Activated T-helper 2 cell treated with anti-CD3 and anti-CD28 coated beads, Interferon-gamma antibody, Interleukin-2, Interleukin-4, amounts not matched to agents 10 μg/mL and 5 μg/mL and 100 μg/mL, durations not matched to agents 14 hours and 24 hours and 36 hours (primary cell): ENCODE measurements at regions not wholly inside any gene's neighbourhood (a gene's known extent, or its start where the extent isn't known, plus 50 kb on each side); places are given as distances from the start of the nearest gene placed in this dataset.
"Not testable (repeated sequence)": the region's sequence is repeated elsewhere in the genome, so short reads cannot be mapped to it uniquely, and the experiment has no call there.

Experiments
- DNase-seq: peaks from one replicate; pipeline ENCODE4 v3.0.0; 2021; ENCODE audit warnings: low spot score
- H3K27ac Mint-ChIP-seq: one replicate; pipeline ENCODE4 v1.8.0; 2021; ENCODE audit warnings: mixed read lengths
- H3K27me3 Mint-ChIP-seq: one replicate; pipeline ENCODE4 v1.8.0; 2021; ENCODE audit warnings: low read depth, mixed read lengths
- H3K36me3 Mint-ChIP-seq: one replicate; pipeline ENCODE4 v1.8.0; 2021; ENCODE audit warnings: low read depth, mixed read lengths
- H3K4me1 Mint-ChIP-seq: one replicate; pipeline ENCODE4 v1.8.0; 2021; ENCODE audit warnings: low read depth, mixed read lengths
- H3K4me3 Mint-ChIP-seq: one replicate; pipeline ENCODE4 v1.8.0; 2021; ENCODE audit warnings: low read depth, mild to moderate bottlenecking, moderate library complexity, mixed read lengths
- H3K9me3 Mint-ChIP-seq: one replicate; pipeline ENCODE4 v1.8.0; 2021; ENCODE audit warnings: mixed read lengths
- intact Hi-C: fragments of 100-400 bp; cut with micrococcal nuclease; formaldehyde crosslinking; loops from one replicate; pipeline ENCODE4 v1.15.1; 2023

DNA sequence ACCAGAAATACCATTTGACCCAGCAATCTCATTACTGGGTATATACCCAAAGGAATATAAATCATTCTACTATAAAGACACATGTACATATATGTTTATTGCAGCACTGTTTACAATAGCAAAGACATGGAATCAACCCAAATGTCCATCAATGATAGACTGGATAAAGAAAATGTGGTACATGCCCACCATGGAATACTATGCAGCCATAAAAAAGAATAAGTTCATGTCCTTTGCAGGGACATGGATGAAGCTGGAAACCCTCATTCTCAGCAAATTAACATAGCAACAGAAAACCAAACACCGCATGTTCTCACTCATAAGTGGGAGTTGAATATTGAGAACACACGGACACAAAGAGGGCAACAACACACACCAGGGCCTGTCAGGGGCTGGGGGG is 193.6 kb upstream of the SLC7A11 start:
- intact Hi-C loops, H3K4me3 Mint-ChIP-seq, H3K9me3 Mint-ChIP-seq, DNase-seq, H3K27ac Mint-ChIP-seq, H3K36me3 Mint-ChIP-seq, H3K4me1 Mint-ChIP-seq, H3K27me3 Mint-ChIP-seq: not testable (repeated sequence)

DNA sequence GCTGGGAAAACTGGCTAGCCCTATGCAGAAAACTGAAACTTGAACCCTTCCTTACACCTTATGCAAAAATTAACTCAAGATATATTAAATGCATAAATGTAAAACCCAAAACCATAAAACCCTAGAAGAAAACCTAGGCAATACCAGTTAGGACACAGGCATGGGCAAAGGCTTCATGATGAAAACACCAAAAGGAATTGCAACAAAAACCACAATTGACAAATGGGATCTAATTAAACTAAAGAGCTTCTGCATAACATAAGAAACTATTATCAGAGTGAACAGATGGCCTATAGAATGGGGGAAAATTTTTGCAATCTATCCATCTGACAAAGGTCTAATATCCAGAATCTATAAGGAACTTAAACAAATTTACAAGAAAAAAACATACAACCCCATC is 192.9 kb upstream of the SLC7A11 start:
- H3K36me3 Mint-ChIP-seq, H3K9me3 Mint-ChIP-seq, H3K4me1 Mint-ChIP-seq, H3K27me3 Mint-ChIP-seq, H3K4me3 Mint-ChIP-seq, DNase-seq, intact Hi-C loops, H3K27ac Mint-ChIP-seq: not testable (repeated sequence)

GRCh38 chr4:138428611-138429010 is 186.5 kb upstream of the SLC7A11 start:
- intact Hi-C loops = no loop called here
- Mint-ChIP-seq H3K4me1 (no peaks in the 10 kb centered on the region), H3K27ac (no peak overlapping the region), H3K36me3 (no peaks in the 10 kb centered on the region), H3K4me3 (no peak overlapping the region), H3K27me3 (no peaks in the 10 kb centered on the region), H3K9me3 (peaks cover 4% of the 10 kb centered on the region)
- no peak for DNase-seq

DNA sequence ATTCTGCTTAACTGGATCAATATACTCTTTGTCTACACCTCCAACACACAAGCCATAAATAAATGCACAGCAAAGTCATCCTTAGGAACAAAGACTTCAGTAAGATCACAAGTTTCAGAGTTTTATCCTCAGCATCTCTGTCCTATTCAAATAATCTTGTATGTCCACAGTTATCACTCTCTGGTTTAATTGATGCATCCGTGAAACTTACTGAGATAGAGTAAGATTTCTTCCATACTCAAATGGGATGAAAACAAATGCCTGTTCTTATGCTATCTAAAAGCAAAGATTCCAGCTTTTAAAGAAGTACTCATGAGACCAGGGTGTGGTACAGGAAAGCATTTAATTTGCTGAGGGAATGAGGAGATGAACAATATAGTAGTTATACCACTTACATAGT is 184.6 kb upstream of the SLC7A11 start:
- DNase-seq = no peak
- Mint-ChIP-seq H3K4me3 (no peak overlapping the region), H3K9me3 (no peaks in the 10 kb centered on the region), H3K4me1 (no peaks in the 10 kb centered on the region), H3K36me3 (no peaks in the 10 kb centered on the region), H3K27me3 (no peaks in the 10 kb centered on the region), H3K27ac (no peak overlapping the region)
- intact Hi-C loops = no loop called here

- Mint-ChIP-seq H3K36me3 (no peaks in the 10 kb centered on the region), H3K4me1 (no peaks in the 10 kb centered on the region), H3K4me3 (no peak overlapping the region), H3K27me3 (no peaks in the 10 kb centered on the region), H3K9me3 (no peaks in the 10 kb centered on the region), H3K27ac (no peak overlapping the region)
- intact Hi-C loops = no loop called here
- DNase-seq = no peak
Measured at GRCh38 chr4:138420471-138420870, 178.3 kb upstream of the SLC7A11 start.

- Mint-ChIP-seq H3K4me1 (no peaks in the 10 kb centered on the region), H3K4me3 (no peak overlapping the region), H3K9me3 (no peaks in the 10 kb centered on the region), H3K36me3 (no peaks in the 10 kb centered on the region), H3K27me3 (no peaks in the 10 kb centered on the region), H3K27ac (no peak overlapping the region)
- DNase-seq = no peak
- intact Hi-C loops = no loop called here
Measured at GRCh38 chr4:138414202-138414601, 172.1 kb upstream of the SLC7A11 start.

- Mint-ChIP-seq H3K4me1 (no peaks in the 10 kb centered on the region), H3K27me3 (no peaks in the 10 kb centered on the region), H3K27ac (no peak overlapping the region), H3K4me3 (no peak overlapping the region), H3K36me3 (no peaks in the 10 kb centered on the region), H3K9me3 (no peaks in the 10 kb centered on the region)
- DNase-seq = no peak
- intact Hi-C loops = no loop called here
Measured at GRCh38 chr4:138413273-138413672, 171.1 kb upstream of the SLC7A11 start.

GRCh38 chr4:138412847-138413246 is 170.7 kb upstream of the SLC7A11 start:
- Mint-ChIP-seq H3K9me3 (no peaks in the 10 kb centered on the region), H3K27ac (no peak overlapping the region), H3K4me3 (no peak overlapping the region)

DNA sequence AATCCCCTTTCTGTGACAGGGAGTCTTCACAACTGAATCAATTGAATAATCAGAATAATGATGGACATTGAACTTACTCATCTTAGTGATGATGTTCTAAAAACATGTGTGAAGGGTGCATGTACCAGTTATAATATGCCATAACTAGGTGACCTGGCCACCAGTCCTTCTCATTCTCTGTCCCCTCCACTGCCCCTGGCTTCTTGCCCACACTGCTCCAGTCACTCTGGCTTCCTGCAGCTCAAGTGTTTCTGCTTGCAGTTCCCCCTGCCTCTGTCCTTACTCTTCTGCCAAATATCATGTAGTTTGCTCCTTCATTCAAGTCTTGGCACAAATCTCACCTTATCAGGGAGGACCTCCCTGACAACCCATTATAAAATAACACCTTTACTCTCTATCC is 168.1 kb upstream of the SLC7A11 start:
- H3K4me1 Mint-ChIP-seq = no peaks in the 10 kb centered on the region
- no peak overlapping the region for H3K27ac Mint-ChIP-seq
- no peak overlapping the region for H3K4me3 Mint-ChIP-seq
- H3K36me3 Mint-ChIP-seq = no peaks in the 10 kb centered on the region
- no peaks in the 10 kb centered on the region for H3K9me3 Mint-ChIP-seq
- no peak for DNase-seq
- no peaks in the 10 kb centered on the region for H3K27me3 Mint-ChIP-seq
- intact Hi-C loops = no loop called here

More at GRCh38 chr4:138412847-138413246, 170.7 kb upstream of the SLC7A11 start:
- Mint-ChIP-seq H3K36me3 (no peaks in the 10 kb centered on the region), H3K27me3 (no peaks in the 10 kb centered on the region), H3K4me1 (no peaks in the 10 kb centered on the region)
- intact Hi-C loops = no loop called here
- no peak for DNase-seq

GRCh38 chr4:138409670-138410069 is 167.5 kb upstream of the SLC7A11 start:
- no peaks in the 10 kb centered on the region for H3K9me3 Mint-ChIP-seq

GRCh38 chr4:138408758-138409157 is 166.6 kb upstream of the SLC7A11 start:
- H3K4me1 Mint-ChIP-seq = no peaks in the 10 kb centered on the region
- no peaks in the 10 kb centered on the region for H3K36me3 Mint-ChIP-seq
- no peaks in the 10 kb centered on the region for H3K27me3 Mint-ChIP-seq
- no peaks in the 10 kb centered on the region for H3K9me3 Mint-ChIP-seq
- no peak overlapping the region for H3K4me3 Mint-ChIP-seq
- intact Hi-C loops = no loop called here
- H3K27ac Mint-ChIP-seq = no peak overlapping the region
- no peak for DNase-seq

More at GRCh38 chr4:138409670-138410069, 167.5 kb upstream of the SLC7A11 start:
- DNase-seq = no peak
- intact Hi-C loops = no loop called here
- no peaks in the 10 kb centered on the region for H3K27me3 Mint-ChIP-seq
- H3K27ac Mint-ChIP-seq = no peak overlapping the region
- no peak overlapping the region for H3K4me3 Mint-ChIP-seq
- no peaks in the 10 kb centered on the region for H3K36me3 Mint-ChIP-seq
- no peaks in the 10 kb centered on the region for H3K4me1 Mint-ChIP-seq

DNA sequence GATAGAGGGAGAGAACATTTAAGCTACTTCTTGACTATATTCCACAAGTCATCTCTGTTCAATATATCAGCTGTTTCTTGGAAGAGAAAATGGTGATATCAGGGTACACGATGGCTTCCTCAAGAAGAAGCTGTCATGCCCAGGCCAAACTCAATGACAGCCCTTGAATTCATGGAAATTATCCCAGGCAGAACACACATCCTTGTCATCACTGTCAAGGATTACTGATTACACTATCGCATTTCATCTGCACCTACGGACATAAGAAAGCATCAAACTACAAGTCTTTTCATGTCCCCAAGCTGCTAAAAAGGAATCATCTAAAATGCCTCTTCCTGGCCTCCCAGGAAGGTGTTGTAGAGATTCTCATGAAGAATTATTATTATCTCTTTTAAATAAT is 165.2 kb upstream of the SLC7A11 start:
- H3K36me3 Mint-ChIP-seq = no peaks in the 10 kb centered on the region
- no peaks in the 10 kb centered on the region for H3K9me3 Mint-ChIP-seq
- no peak overlapping the region for H3K27ac Mint-ChIP-seq
- no peaks in the 10 kb centered on the region for H3K27me3 Mint-ChIP-seq
- H3K4me3 Mint-ChIP-seq = no peak overlapping the region
- intact Hi-C loops = no loop called here
- no peaks in the 10 kb centered on the region for H3K4me1 Mint-ChIP-seq
- no peak for DNase-seq

DNA sequence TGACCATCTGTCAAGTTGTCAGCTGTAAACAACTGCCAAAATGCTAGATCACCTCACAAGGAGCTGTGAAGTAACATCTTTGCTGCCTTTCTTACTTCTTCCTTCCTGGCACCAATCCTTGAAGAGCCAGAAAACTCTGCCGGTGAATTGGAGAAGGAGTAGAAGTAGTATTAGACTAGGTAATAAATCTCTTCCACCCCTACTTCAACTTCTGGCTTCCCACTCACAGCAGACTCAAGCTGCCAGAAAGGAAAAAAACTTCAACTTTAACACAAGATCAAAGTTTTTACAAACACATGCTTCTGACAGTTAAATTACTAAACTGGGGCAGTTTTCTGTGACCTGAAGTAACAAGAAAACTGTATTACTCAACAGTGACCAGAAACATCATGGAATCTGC is 164.7 kb upstream of the SLC7A11 start:
- intact Hi-C loops = no loop called here
- Mint-ChIP-seq H3K27me3 (no peaks in the 10 kb centered on the region), H3K9me3 (no peaks in the 10 kb centered on the region), H3K36me3 (no peaks in the 10 kb centered on the region), H3K4me3 (no peak overlapping the region), H3K4me1 (no peaks in the 10 kb centered on the region), H3K27ac (no peak overlapping the region)
- DNase-seq = no peak

DNA sequence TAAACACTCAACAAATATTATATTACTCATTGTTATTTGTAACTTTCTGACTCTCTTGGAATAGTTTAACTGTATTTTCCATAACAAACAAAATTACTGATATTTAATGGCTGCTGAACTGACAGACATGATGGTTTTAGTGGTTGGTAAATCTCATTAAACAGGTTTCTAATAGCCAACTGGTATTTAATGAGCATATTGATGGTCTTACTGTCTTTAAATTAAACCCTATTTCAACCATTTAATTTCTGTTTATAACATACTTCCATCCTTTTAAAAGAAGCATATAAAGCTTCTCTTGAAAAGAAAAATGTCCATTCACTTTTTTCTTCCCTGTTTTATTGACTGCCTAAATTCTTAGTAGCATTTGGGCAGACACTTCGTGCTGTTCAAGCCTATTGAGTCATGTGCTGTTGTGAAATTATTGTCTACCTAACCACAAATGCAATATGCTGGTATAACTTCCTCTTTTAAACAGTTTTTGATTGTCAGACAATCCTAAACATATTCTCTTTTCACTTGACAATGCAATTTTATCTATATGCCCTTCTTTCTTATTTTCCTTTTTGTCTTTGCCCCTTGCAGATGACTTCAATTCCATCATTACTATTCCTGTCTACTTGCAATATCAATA is 163.9 kb upstream of the SLC7A11 start:
- intact Hi-C loops = no loop called here
- no peaks in the 10 kb centered on the region for H3K4me1 Mint-ChIP-seq
- H3K27ac Mint-ChIP-seq = no peak overlapping the region
- no peak for DNase-seq
- no peaks in the 10 kb centered on the region for H3K9me3 Mint-ChIP-seq
- no peak overlapping the region for H3K4me3 Mint-ChIP-seq
- H3K27me3 Mint-ChIP-seq = no peaks in the 10 kb centered on the region
- H3K36me3 Mint-ChIP-seq = no peaks in the 10 kb centered on the region
